ENCODE measurements at regions not wholly inside any gene's neighbourhood (a gene's known extent, or its start where the extent isn't known, plus 50 kb on each side); places are given as distances from the start of the nearest gene placed in this dataset.

DNA sequence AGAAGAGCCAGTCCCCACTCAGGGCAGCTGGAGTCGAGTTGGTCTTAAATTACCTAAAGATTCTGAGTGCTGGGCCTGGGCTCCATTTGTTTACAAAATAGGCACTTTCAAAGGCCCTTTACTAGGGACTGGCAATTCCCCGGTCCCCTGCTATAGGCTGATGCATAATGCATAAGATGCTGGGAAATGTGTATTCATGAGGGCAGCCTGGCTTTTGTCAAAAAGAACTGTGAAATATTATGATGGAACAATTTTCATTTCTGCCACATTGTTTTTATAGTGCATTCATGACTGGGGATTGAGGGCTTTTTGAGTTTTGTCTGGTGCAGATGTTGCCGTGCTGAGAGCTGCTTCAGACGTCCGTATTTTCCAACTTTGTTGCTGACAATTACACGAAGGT, 617.0 kb upstream of the CDH5 start:
- H3K79me2 ChIP-seq (ENCODE audit: insufficient read depth, low read length) = no peaks in the 10 kb centered on the region
- ChIA-PET CTCF (no interaction called here), RAD21 (ENCODE audit: low non-redundant PET in 1 of 2, low total read pairs in 2 of 2, uncharacterized antibody in 2 of 2, unreplicated experiment in 2 of 2) (no interaction called here), POLR2A (no interaction called here)
- H4K20me1 ChIP-seq (ENCODE audit: insufficient read depth) = no peaks in the 10 kb centered on the region
- H3K4me1 ChIP-seq (ENCODE audit: control insufficient read depth in 1 of 2, insufficient read depth in 2 of 2, low read length in 2 of 2) = no peaks in the 10 kb centered on the region
- H3K9ac ChIP-seq (ENCODE audit: low read length) = no peak overlapping the region
- no peak overlapping the region for H2AFZ ChIP-seq (ENCODE audit: low read depth, low read length, poor library complexity, severe bottlenecking)
- no peak overlapping the region for H3K4me3 ChIP-seq (replicated peaks in 1 of 2; ENCODE audit: low read depth in 1 of 2, low read length in 2 of 2)
- H3K4me2 ChIP-seq (ENCODE audit: low read length) = no peak overlapping the region
- H3K9me2 ChIP-seq (ENCODE audit: insufficient read depth) = no peaks in the 10 kb centered on the region
- ATAC-seq (no peak), DNase-seq (ENCODE audit: low read depth, low spot score) (no peak)
- H3K36me3 ChIP-seq (ENCODE audit: control insufficient read depth in 1 of 2, insufficient read depth in 2 of 2, low read length in 2 of 2) = no peaks in the 10 kb centered on the region
- H3K27me3 ChIP-seq (ENCODE audit: insufficient read depth, low read length) = no peaks in the 10 kb centered on the region
- no TSS peak for BruUV-seq (replicated peaks)
- intact Hi-C loops (cut with micrococcal nuclease) = no loop called here
- no peaks in the 10 kb centered on the region for H3K9me3 ChIP-seq (ENCODE audit: control insufficient read depth in 1 of 2, insufficient read depth in 1 of 2, low read depth in 1 of 2, low read length in 2 of 2)
- H3K27ac ChIP-seq (ENCODE audit: low read depth, low read length) = no peak overlapping the region
- TF ChIP-seq RAD21 (IDR thresholded peaks at IDR 0.05; ENCODE audit: low read depth) (no peak), POLR2A (IDR thresholded peaks at IDR 0.05; ENCODE audit: borderline replicate concordance, extremely low read depth, insufficient read depth, insufficient read length) (no peak), JUND (IDR thresholded peaks at IDR 0.05) (no peak), EGR1 (IDR thresholded peaks at IDR 0.05; ENCODE audit: low read depth) (no peak), POLR2AphosphoS5 (IDR thresholded peaks at IDR 0.05; ENCODE audit: low read depth, low read length) (no peak), EZH2phosphoT487 (IDR thresholded peaks at IDR 0.05; ENCODE audit: borderline replicate concordance) (no peak), ELF1 (IDR thresholded peaks at IDR 0.05; ENCODE audit: borderline replicate concordance, low read depth) (no peak), ZFX (IDR thresholded peaks at IDR 0.05) (no peak), TCF7L2 (IDR thresholded peaks at IDR 0.05; ENCODE audit: borderline replicate concordance, extremely low read depth, insufficient read depth, insufficient read length) (no peak), CEBPB (IDR thresholded peaks at IDR 0.05; ENCODE audit: low read depth) (no peak), SIN3A (IDR thresholded peaks at IDR 0.05; ENCODE audit: low read depth) (no peak), SP1 (IDR thresholded peaks at IDR 0.05; ENCODE audit: low read depth) (no peak), SRF (IDR thresholded peaks at IDR 0.05; ENCODE audit: low read depth) (no peak), FOSL1 (IDR thresholded peaks at IDR 0.05; ENCODE audit: low read depth) (no peak)
- TF ChIP-seq, protein P1, sequence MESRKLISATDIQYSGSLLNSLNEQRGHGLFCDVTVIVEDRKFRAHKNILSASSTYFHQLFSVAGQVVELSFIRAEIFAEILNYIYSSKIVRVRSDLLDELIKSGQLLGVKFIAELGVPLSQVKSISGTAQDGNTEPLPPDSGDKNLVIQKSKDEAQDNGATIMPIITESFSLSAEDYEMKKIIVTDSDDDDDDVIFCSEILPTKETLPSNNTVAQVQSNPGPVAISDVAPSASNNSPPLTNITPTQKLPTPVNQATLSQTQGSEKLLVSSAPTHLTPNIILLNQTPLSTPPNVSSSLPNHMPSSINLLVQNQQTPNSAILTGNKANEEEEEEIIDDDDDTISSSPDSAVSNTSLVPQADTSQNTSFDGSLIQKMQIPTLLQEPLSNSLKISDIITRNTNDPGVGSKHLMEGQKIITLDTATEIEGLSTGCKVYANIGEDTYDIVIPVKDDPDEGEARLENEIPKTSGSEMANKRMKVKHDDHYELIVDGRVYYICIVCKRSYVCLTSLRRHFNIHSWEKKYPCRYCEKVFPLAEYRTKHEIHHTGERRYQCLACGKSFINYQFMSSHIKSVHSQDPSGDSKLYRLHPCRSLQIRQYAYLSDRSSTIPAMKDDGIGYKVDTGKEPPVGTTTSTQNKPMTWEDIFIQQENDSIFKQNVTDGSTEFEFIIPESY (IDR thresholded peaks at IDR 0.05; ENCODE audit: extremely low read depth, insufficient replicate concordance, low read length) = no peak
- TF ChIP-seq, protein P2, sequence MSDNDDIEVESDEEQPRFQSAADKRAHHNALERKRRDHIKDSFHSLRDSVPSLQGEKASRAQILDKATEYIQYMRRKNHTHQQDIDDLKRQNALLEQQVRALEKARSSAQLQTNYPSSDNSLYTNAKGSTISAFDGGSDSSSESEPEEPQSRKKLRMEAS (IDR thresholded peaks at IDR 0.05) = no peak
- TF ChIP-seq, protein P3, sequence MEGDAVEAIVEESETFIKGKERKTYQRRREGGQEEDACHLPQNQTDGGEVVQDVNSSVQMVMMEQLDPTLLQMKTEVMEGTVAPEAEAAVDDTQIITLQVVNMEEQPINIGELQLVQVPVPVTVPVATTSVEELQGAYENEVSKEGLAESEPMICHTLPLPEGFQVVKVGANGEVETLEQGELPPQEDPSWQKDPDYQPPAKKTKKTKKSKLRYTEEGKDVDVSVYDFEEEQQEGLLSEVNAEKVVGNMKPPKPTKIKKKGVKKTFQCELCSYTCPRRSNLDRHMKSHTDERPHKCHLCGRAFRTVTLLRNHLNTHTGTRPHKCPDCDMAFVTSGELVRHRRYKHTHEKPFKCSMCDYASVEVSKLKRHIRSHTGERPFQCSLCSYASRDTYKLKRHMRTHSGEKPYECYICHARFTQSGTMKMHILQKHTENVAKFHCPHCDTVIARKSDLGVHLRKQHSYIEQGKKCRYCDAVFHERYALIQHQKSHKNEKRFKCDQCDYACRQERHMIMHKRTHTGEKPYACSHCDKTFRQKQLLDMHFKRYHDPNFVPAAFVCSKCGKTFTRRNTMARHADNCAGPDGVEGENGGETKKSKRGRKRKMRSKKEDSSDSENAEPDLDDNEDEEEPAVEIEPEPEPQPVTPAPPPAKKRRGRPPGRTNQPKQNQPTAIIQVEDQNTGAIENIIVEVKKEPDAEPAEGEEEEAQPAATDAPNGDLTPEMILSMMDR (IDR thresholded peaks at IDR 0.05 in 2 of 3, conservative IDR thresholded peaks at IDR 0.05 in 1 of 3; ENCODE audit: borderline replicate concordance in 1 of 3, insufficient read depth in 1 of 3, low read depth in 2 of 3, low read length in 2 of 3) = no peak
